MCF 10A (cell line): ENCODE measurements at regions not wholly inside any gene's neighbourhood (a gene's known extent, or its start where the extent isn't known, plus 50 kb on each side); places are given as distances from the start of the nearest gene placed in this dataset.

Experiments
- BruUV-seq: library from RNA; stranded (reverse); fragments of 400-500 nt; replicated peaks from 2 replicates; lab custom pipeline; 2021; lab: Mats Ljungman, UMichigan
- CTCF ChIA-PET: fragments of 300-600 bp; sonication (Branson Sonifier 250); formaldehyde crosslinking; extraction: SDS; loops from one replicate; lab custom pipeline; 2021; ENCODE audit warnings: antibody characterized with exemption, inconsistent platforms; lab: Yijun Ruan, JAX
- POLR2A ChIA-PET: fragments of 300-600, 350-650 bp; sonication (Branson Sonifier 250); formaldehyde crosslinking; extraction: SDS; loops from one replicate; lab custom pipeline; 2020; ENCODE audit warnings: antibody characterized with exemption, inconsistent platforms; lab: Yijun Ruan, JAX
- DNase-seq: peaks from one replicate; pipeline ENCODE4 v3.0.0-alpha.2; 2018; ENCODE audit not compliant: unreplicated experiment
- H3K27ac Mint-ChIP-seq: one replicate; pipeline ENCODE4 v1.8.0; 2022; ENCODE audit warnings: mild to moderate bottlenecking, low read depth, mixed read lengths; ENCODE audit not compliant: unreplicated experiment
- H3K27me3 Mint-ChIP-seq: one replicate; pipeline ENCODE4 v1.8.0; 2022; ENCODE audit warnings: mixed read lengths; ENCODE audit not compliant: insufficient read depth, unreplicated experiment
- H3K36me3 Mint-ChIP-seq: one replicate; pipeline ENCODE4 v1.8.0; 2022; ENCODE audit warnings: mild to moderate bottlenecking, moderate library complexity, mixed read lengths; ENCODE audit not compliant: insufficient read depth, unreplicated experiment
- H3K4me1 Mint-ChIP-seq: one replicate; pipeline ENCODE4 v1.8.0; 2022; ENCODE audit warnings: mixed read lengths; ENCODE audit not compliant: insufficient read depth, unreplicated experiment
- H3K4me3 Mint-ChIP-seq: one replicate; pipeline ENCODE4 v1.8.0; 2022; ENCODE audit warnings: mild to moderate bottlenecking, moderate library complexity, mixed read lengths; ENCODE audit not compliant: unreplicated experiment
- H3K9me3 Mint-ChIP-seq: one replicate; pipeline ENCODE4 v1.8.0; 2022; ENCODE audit warnings: mixed read lengths; ENCODE audit not compliant: unreplicated experiment
- CTCF ChIP-seq: fragments of 200-600 bp; IDR thresholded peaks from one replicate; pipeline ENCODE4 v1.8.0; 2022; ENCODE audit warnings: antibody characterized with exemption, mild to moderate bottlenecking; ENCODE audit not compliant: unreplicated experiment
- intact Hi-C: fragments of 100-400 bp; cut with micrococcal nuclease; formaldehyde crosslinking; loops from 2 replicates; pipeline ENCODE4 v1.14.1; 2022

GRCh38 chr5:135266303-135266635 lies 132.8 kb downstream of the MACROH2A1 start:
- ChIA-PET POLR2A (no interaction called here), CTCF (interaction anchor here (0.6 kb wide), 1 partner anchor 199 kb away, joined by 3 read pairs; no protein-coding TSS in a partner anchor)
- Mint-ChIP-seq H3K36me3 (no peaks in the 10 kb centered on the region), H3K4me1 (no peaks in the 10 kb centered on the region), H3K4me3 (no peak overlapping the region), H3K27me3 (no peaks in the 10 kb centered on the region), H3K27ac (no peak overlapping the region), H3K9me3 (no peaks in the 10 kb centered on the region)
- no peak for TF ChIP-seq CTCF
- BruUV-seq = no TSS peak
- intact Hi-C loops = no loop called here
- no peak for DNase-seq

GRCh38 chr5:135265497-135266302 lies 133.3 kb downstream of the MACROH2A1 start:
- Mint-ChIP-seq H3K4me3 (no peak overlapping the region), H3K9me3 (peaks cover 4% of the 10 kb centered on the region), H3K27ac (no peak overlapping the region), H3K27me3 (no peaks in the 10 kb centered on the region), H3K36me3 (no peaks in the 10 kb centered on the region), H3K4me1 (no peaks in the 10 kb centered on the region)
- no peak for DNase-seq
- no TSS peak for BruUV-seq
- intact Hi-C loops = no loop called here
- no peak for TF ChIP-seq CTCF
- POLR2A ChIA-PET = interaction anchor here (0.8 to 2.0 kb wide), 2 partner anchors 8 to 12 kb away, joined by 3 to 6 read pairs; no protein-coding TSS in a partner anchor
- CTCF ChIA-PET = interaction anchor here (0.6 to 2.1 kb wide), 4 partner anchors 8 to 199 kb away, joined by 3 to 11 read pairs (median 3); no protein-coding TSS in a partner anchor

- H3K27ac Mint-ChIP-seq = no peak overlapping the region
- no peaks in the 10 kb centered on the region for H3K27me3 Mint-ChIP-seq
- CTCF ChIA-PET = interaction anchor here (0.6 to 2.1 kb wide), 6 partner anchors 9 to 192 kb away, joined by 3 to 11 read pairs (median 3); no protein-coding TSS in a partner anchor
- peaks cover 12% of the 10 kb centered on the region for H3K9me3 Mint-ChIP-seq
- intact Hi-C loops = no loop called here
- H3K4me3 Mint-ChIP-seq = no peak overlapping the region
- TF ChIP-seq CTCF = no peak
- POLR2A ChIA-PET = interaction anchor here (0.7 to 2.0 kb wide), 3 partner anchors 9 to 84 kb away, joined by 3 to 6 read pairs (median 3); no protein-coding TSS in a partner anchor
- H3K36me3 Mint-ChIP-seq = no peaks in the 10 kb centered on the region
- no peaks in the 10 kb centered on the region for H3K4me1 Mint-ChIP-seq
- DNase-seq = no peak
- BruUV-seq = no TSS peak
These were observed 134.3 kb downstream of the MACROH2A1 start for GRCh38 chr5:135264451-135265440.
